ENCODE measurements at regions not wholly inside any gene's neighbourhood (a gene's known extent, or its start where the extent isn't known, plus 50 kb on each side); places are given as distances from the start of the nearest gene placed in this dataset.

- Histone ChIP-seq H3K9me3 (ENCODE audit: control insufficient read depth, low read depth, low read length) (peaks cover 19% of the 10 kb centered on the region), H3K9ac (ENCODE audit: control insufficient read depth, extremely low read depth, insufficient read depth, low read length) (no peak overlapping the region), H3K27me3 (ENCODE audit: control insufficient read depth, extremely low read depth, insufficient read depth, low read length) (no peaks in the 10 kb centered on the region), H3K36me3 (ENCODE audit: control insufficient read depth in 2 of 2, extremely low read depth in 1 of 2, insufficient read depth in 2 of 2, low read length in 2 of 2) (no peaks in the 10 kb centered on the region), H2AFZ (ENCODE audit: control insufficient read depth, low read length) (no peak overlapping the region), H3K4me1 (ENCODE audit: control insufficient read depth, extremely low read depth, insufficient read depth, low read length) (peaks cover 11% of the 10 kb centered on the region), H3K9me1 (ENCODE audit: control insufficient read depth, extremely low read depth, insufficient read depth, low read length) (no peaks in the 10 kb centered on the region), H3K4me3 (ENCODE audit: control insufficient read depth in 2 of 3, extremely low read depth in 1 of 3, insufficient read depth in 2 of 3, low read depth in 1 of 3, low read length in 3 of 3) (no peak overlapping the region), H4K20me1 (ENCODE audit: control insufficient read depth, extremely low read depth, insufficient read depth, low read length) (no peaks in the 10 kb centered on the region), H3K4me2 (ENCODE audit: control insufficient read depth, extremely low read depth, insufficient read depth, low read depth, low read length) (no peak overlapping the region), H3K27ac (ENCODE audit: control insufficient read depth, insufficient read depth, low read length) (no peak overlapping the region), H3K79me2 (ENCODE audit: control insufficient read depth, insufficient read depth, low read length) (no peaks in the 10 kb centered on the region)
- DNase-seq (ENCODE audit: low read depth, low spot score) (no peak), FAIRE-seq (no peak)
- dilution Hi-C loops (cut with MboI; ENCODE audit: extremely low pct_ligation_motif_present, low sequenced_read_pairs): no loop called here
- TF ChIP-seq EZH2 (IDR thresholded peaks at IDR 0.05; ENCODE audit: low read length) (no peak), CTCF (optimal IDR thresholded peaks at IDR 0.05 in 1 of 3, IDR thresholded peaks at IDR 0.05 in 1 of 3, conservative IDR thresholded peaks at IDR 0.05 in 1 of 3; ENCODE audit: extremely low read depth in 1 of 3, insufficient read depth in 2 of 3, low read length in 3 of 3) (no peak)
Measured at GRCh38 chr7:121503039-121503438, 106.9 kb upstream of the FAM3C start.

- Histone ChIP-seq H3K27ac (ENCODE audit: control insufficient read depth, insufficient read depth, low read length) (no peak overlapping the region), H2AFZ (ENCODE audit: control insufficient read depth, low read length) (no peak overlapping the region), H3K4me2 (ENCODE audit: control insufficient read depth, extremely low read depth, insufficient read depth, low read depth, low read length) (no peak overlapping the region), H3K27me3 (ENCODE audit: control insufficient read depth, extremely low read depth, insufficient read depth, low read length) (no peaks in the 10 kb centered on the region), H3K9ac (ENCODE audit: control insufficient read depth, extremely low read depth, insufficient read depth, low read length) (no peak overlapping the region), H3K4me1 (ENCODE audit: control insufficient read depth, extremely low read depth, insufficient read depth, low read length) (peaks cover 11% of the 10 kb centered on the region), H3K36me3 (ENCODE audit: control insufficient read depth in 2 of 2, extremely low read depth in 1 of 2, insufficient read depth in 2 of 2, low read length in 2 of 2) (no peaks in the 10 kb centered on the region), H4K20me1 (ENCODE audit: control insufficient read depth, extremely low read depth, insufficient read depth, low read length) (no peaks in the 10 kb centered on the region), H3K4me3 (ENCODE audit: control insufficient read depth in 2 of 3, extremely low read depth in 1 of 3, insufficient read depth in 2 of 3, low read depth in 1 of 3, low read length in 3 of 3) (no peak overlapping the region), H3K79me2 (ENCODE audit: control insufficient read depth, insufficient read depth, low read length) (no peaks in the 10 kb centered on the region), H3K9me1 (ENCODE audit: control insufficient read depth, extremely low read depth, insufficient read depth, low read length) (no peaks in the 10 kb centered on the region), H3K9me3 (ENCODE audit: control insufficient read depth, low read depth, low read length) (peaks cover 14% of the 10 kb centered on the region)
- DNase-seq (ENCODE audit: low read depth, low spot score): no peak
- FAIRE-seq: no peak
- TF ChIP-seq EZH2 (IDR thresholded peaks at IDR 0.05; ENCODE audit: low read length): no peak
- TF ChIP-seq CTCF (optimal IDR thresholded peaks at IDR 0.05 in 1 of 3, IDR thresholded peaks at IDR 0.05 in 1 of 3, conservative IDR thresholded peaks at IDR 0.05 in 1 of 3; ENCODE audit: extremely low read depth in 1 of 3, insufficient read depth in 2 of 3, low read length in 3 of 3): no peak
- dilution Hi-C loops (cut with MboI; ENCODE audit: extremely low pct_ligation_motif_present, low sequenced_read_pairs): no loop called here
Measured at GRCh38 chr7:121501566-121501965, 105.5 kb upstream of the FAM3C start.

All from keratinocyte (primary cell).